ENCODE measurements at regions not wholly inside any gene's neighbourhood (a gene's known extent, or its start where the extent isn't known, plus 50 kb on each side); places are given as distances from the start of the nearest gene placed in this dataset.
"Not testable (repeated sequence)": the region's sequence is repeated elsewhere in the genome, so short reads cannot be mapped to it uniquely, and the experiment has no call there.

- H3K4me1 ChIP-seq (replicated peaks in 1 of 4; ENCODE audit: control insufficient read depth in 3 of 4, insufficient read depth in 4 of 4, low read length in 3 of 4); H2BK12ac ChIP-seq (ENCODE audit: low read depth, low read length); H3K56ac ChIP-seq (replicated peaks; ENCODE audit: insufficient read length, low read depth, low read length); H4K8ac ChIP-seq (ENCODE audit: extremely low read depth, insufficient read depth, low read length); H3K79me2 ChIP-seq (ENCODE audit: control insufficient read depth in 1 of 2, insufficient read depth in 2 of 2, low read length in 2 of 2); POLR2A ChIA-PET (ENCODE audit: partially characterized antibody); H3K4me3 ChIP-seq (ENCODE audit: extremely low read depth in 1 of 4, insufficient read depth in 2 of 4, low read depth in 3 of 4, low read length in 4 of 4); H2AK5ac ChIP-seq (ENCODE audit: low read depth, low read length); H3K18ac ChIP-seq (ENCODE audit: extremely low read depth, low read length); H2BK120ac ChIP-seq (replicated peaks; ENCODE audit: low read depth, low read length); H3K27ac ChIP-seq (ENCODE audit: low read depth, low read length); H3K9me3 ChIP-seq (ENCODE audit: insufficient read depth in 2 of 2, low read depth in 1 of 2, low read length in 1 of 2); H3K36me3 ChIP-seq (ENCODE audit: control insufficient read depth in 2 of 4, insufficient read depth in 4 of 4, low read length in 3 of 4); H3K4me2 ChIP-seq (ENCODE audit: insufficient read depth in 1 of 2, low read depth in 2 of 2, low read length in 2 of 2); H2BK20ac ChIP-seq (ENCODE audit: low read length); H2BK5ac ChIP-seq (ENCODE audit: low read depth, low read length); H2AFZ ChIP-seq (ENCODE audit: low read length); H3K23ac ChIP-seq (ENCODE audit: insufficient read length); H4K91ac ChIP-seq (replicated peaks; ENCODE audit: insufficient read length, low read length); H3K79me1 ChIP-seq (ENCODE audit: low read depth, low read length); H2BK15ac ChIP-seq (ENCODE audit: low read length); H3K4ac ChIP-seq (replicated peaks; ENCODE audit: insufficient read length, low read depth, low read length); H3K23me2 ChIP-seq (ENCODE audit: low read depth, low read length); DNase-seq (ENCODE audit: low read depth in 1 of 2, low spot score in 2 of 2); H3K27me3 ChIP-seq (replicated peaks in 1 of 4; ENCODE audit: control insufficient read depth in 3 of 4, extremely low read depth in 1 of 4, insufficient read depth in 3 of 4, low read length in 3 of 4); H3K9ac ChIP-seq (replicated peaks in 1 of 4; ENCODE audit: extremely low read depth in 1 of 4, low read depth in 3 of 4, low read length in 3 of 4); FAIRE-seq; H4K5ac ChIP-seq (ENCODE audit: insufficient read length, low read depth, low read length); H3K14ac ChIP-seq (ENCODE audit: insufficient read length); H4K20me1 ChIP-seq (replicated peaks in 1 of 2; ENCODE audit: control insufficient read depth in 1 of 2, insufficient read depth in 2 of 2, low read length in 2 of 2): not testable (repeated sequence)
- 38% methylated on average over 2 of the region's 2 CpGs; no CpG with 5 or more reads in 1 of the 2 experiments for WGBS, 2 experiments (ENCODE audit: extremely low coverage in 1 of 2, insufficient coverage in 1 of 2, insufficient read length in 1 of 2, insufficient replicate concordance in 2 of 2, low coverage in 1 of 2, low lambda C conversion rate in 2 of 2, missing lambda C conversion rate in 1 of 2)
- CTCF ChIA-PET (ENCODE audit: partially characterized antibody): interaction anchor here (1.4 kb wide), 1 partner anchor 11 kb away, joined by 3 read pairs; no protein-coding TSS in a partner anchor
Observed at GRCh38 chr9:106788021-106788420, 74.9 kb upstream of the ZNF462 start.

Data from H1 (cell line).